ENCODE measurements at regions not wholly inside any gene's neighbourhood (a gene's known extent, or its start where the extent isn't known, plus 50 kb on each side); places are given as distances from the start of the nearest gene placed in this dataset.

GRCh38 chr7:156515911-156516790 is 124.4 kb upstream of the RNF32 start:
- no peak for TF ChIP-seq CTCF (IDR thresholded peaks at IDR 0.05; ENCODE audit: extremely low read depth, missing control alignments)
- DNase-seq (ENCODE audit: low spot score): no peak

GRCh38 chr7:156514851-156515250 is 125.7 kb upstream of the RNF32 start:
- no peak for TF ChIP-seq CTCF (IDR thresholded peaks at IDR 0.05; ENCODE audit: extremely low read depth, missing control alignments)

GRCh38 chr7:156511426-156511825 is 129.1 kb upstream of the RNF32 start:
- TF ChIP-seq CTCF (IDR thresholded peaks at IDR 0.05; ENCODE audit: extremely low read depth, missing control alignments): no peak
- no peak for DNase-seq (ENCODE audit: low spot score)

More at GRCh38 chr7:156514851-156515250, 125.7 kb upstream of the RNF32 start:
- no peak for DNase-seq (ENCODE audit: low spot score)

- TF ChIP-seq CTCF (IDR thresholded peaks at IDR 0.05; ENCODE audit: extremely low read depth, missing control alignments): no peak
- DNase-seq (ENCODE audit: low spot score): no peak
These were observed 129.6 kb upstream of the RNF32 start for GRCh38 chr7:156510966-156511365.

- no peak for TF ChIP-seq CTCF (IDR thresholded peaks at IDR 0.05; ENCODE audit: extremely low read depth, missing control alignments)
- DNase-seq (ENCODE audit: low spot score): no peak
These were observed 131.4 kb upstream of the RNF32 start for GRCh38 chr7:156509216-156509615.

- no peak for TF ChIP-seq CTCF (IDR thresholded peaks at IDR 0.05; ENCODE audit: extremely low read depth, missing control alignments)
- no peak for DNase-seq (ENCODE audit: low spot score)
These were observed 134.7 kb upstream of the RNF32 start for GRCh38 chr7:156505876-156506275.

GRCh38 chr7:156504687-156505545 is 135.7 kb upstream of the RNF32 start:
- no peak for TF ChIP-seq CTCF (IDR thresholded peaks at IDR 0.05; ENCODE audit: extremely low read depth, missing control alignments)
- no peak for DNase-seq (ENCODE audit: low spot score)
